ENCODE measurements at regions not wholly inside any gene's neighbourhood (a gene's known extent, or its start where the extent isn't known, plus 50 kb on each side); places are given as distances from the start of the nearest gene placed in this dataset.

- no peaks in the 10 kb centered on the region for H3K9me2 ChIP-seq (ENCODE audit: insufficient read depth, low read length)
Observed at GRCh38 chr6:74431873-74432580, 736.0 kb downstream of the CD109 start.

GRCh38 chr6:74420221-74420620 is 724.2 kb downstream of the CD109 start:
- no peaks in the 10 kb centered on the region for H3F3A ChIP-seq (ENCODE audit: insufficient read depth, low read length, poor library complexity, severe bottlenecking)
- no peaks in the 10 kb centered on the region for H3K9me3 ChIP-seq (ENCODE audit: low read length)
- no peak overlapping the region for H3K9ac ChIP-seq (ENCODE audit: low read length)
- H3K27ac ChIP-seq (ENCODE audit: low read length) = no peak overlapping the region
- H4K20me1 ChIP-seq (ENCODE audit: insufficient read depth) = no peaks in the 10 kb centered on the region
- H2AFZ ChIP-seq (ENCODE audit: low read depth, low read length) = no peak overlapping the region
- no peaks in the 10 kb centered on the region for H3K27me3 ChIP-seq (ENCODE audit: insufficient read depth, low read depth, low read length)
- H3K4me2 ChIP-seq (ENCODE audit: low read length) = no peak overlapping the region
- no peaks in the 10 kb centered on the region for H3K79me2 ChIP-seq (replicated peaks; ENCODE audit: insufficient read depth, low read length)
- no peak overlapping the region for H3K4me3 ChIP-seq (ENCODE audit: low read length)
- H3K9me2 ChIP-seq (ENCODE audit: insufficient read depth, low read length) = no peaks in the 10 kb centered on the region
- no peaks in the 10 kb centered on the region for H3K36me3 ChIP-seq (ENCODE audit: insufficient read depth, low read length)
- TF ChIP-seq EZH2 (IDR thresholded peaks at IDR 0.05; ENCODE audit: borderline replicate concordance, insufficient read depth, low read length, poor library complexity, severe bottlenecking) (no peak), RAD21 (conservative IDR thresholded peaks at IDR 0.05) (no peak), REST (IDR thresholded peaks at IDR 0.05; ENCODE audit: borderline replicate concordance) (no peak), SMC3 (conservative IDR thresholded peaks at IDR 0.05; ENCODE audit: poor library complexity) (no peak), EP300 (conservative IDR thresholded peaks at IDR 0.05; ENCODE audit: poor library complexity, severe bottlenecking) (no peak), POLR2AphosphoS5 (IDR thresholded peaks at IDR 0.05) (no peak), MXI1 (conservative IDR thresholded peaks at IDR 0.05; ENCODE audit: poor library complexity, severe bottlenecking) (no peak)

More at GRCh38 chr6:74431873-74432580, 736.0 kb downstream of the CD109 start:
- Histone ChIP-seq H3K79me2 (replicated peaks; ENCODE audit: insufficient read depth, low read length) (no peaks in the 10 kb centered on the region), H3K27ac (ENCODE audit: low read length) (no peak overlapping the region), H3F3A (ENCODE audit: insufficient read depth, low read length, poor library complexity, severe bottlenecking) (no peaks in the 10 kb centered on the region), H4K20me1 (ENCODE audit: insufficient read depth) (no peaks in the 10 kb centered on the region), H3K9me3 (ENCODE audit: low read length) (no peaks in the 10 kb centered on the region), H3K9ac (ENCODE audit: low read length) (no peak overlapping the region), H3K36me3 (ENCODE audit: insufficient read depth, low read length) (no peaks in the 10 kb centered on the region), H3K4me3 (ENCODE audit: low read length) (no peak overlapping the region), H2AFZ (ENCODE audit: low read depth, low read length) (no peak overlapping the region), H3K27me3 (ENCODE audit: insufficient read depth, low read depth, low read length) (no peaks in the 10 kb centered on the region), H3K4me2 (ENCODE audit: low read length) (no peak overlapping the region)
- TF ChIP-seq EZH2 (IDR thresholded peaks at IDR 0.05; ENCODE audit: borderline replicate concordance, insufficient read depth, low read length, poor library complexity, severe bottlenecking) (no peak), RAD21 (conservative IDR thresholded peaks at IDR 0.05) (no peak), MXI1 (conservative IDR thresholded peaks at IDR 0.05; ENCODE audit: poor library complexity, severe bottlenecking) (no peak), SMC3 (conservative IDR thresholded peaks at IDR 0.05; ENCODE audit: poor library complexity) (no peak), REST (IDR thresholded peaks at IDR 0.05; ENCODE audit: borderline replicate concordance) (no peak), POLR2AphosphoS5 (IDR thresholded peaks at IDR 0.05) (no peak), CTCF (IDR thresholded peaks at IDR 0.05; ENCODE audit: poor library complexity, severe bottlenecking) (no peak), EP300 (conservative IDR thresholded peaks at IDR 0.05; ENCODE audit: poor library complexity, severe bottlenecking) (no peak), TAF1 (IDR thresholded peaks at IDR 0.05; ENCODE audit: low read depth) (no peak)

Measured in neural cell (in vitro differentiated cells).